GM18499 (cell line): ENCODE measurements at regions not wholly inside any gene's neighbourhood (a gene's known extent, or its start where the extent isn't known, plus 50 kb on each side); places are given as distances from the start of the nearest gene placed in this dataset.

ENCODE experiments used
- ATAC-seq: cut with Tn5 transposase; IDR thresholded peaks from one replicate; pipeline ENCODE4 v1.9.1; 2021; ENCODE audit warnings: moderate number of reproducible peaks; ENCODE audit not compliant: insufficient read depth, unreplicated experiment

DNA sequence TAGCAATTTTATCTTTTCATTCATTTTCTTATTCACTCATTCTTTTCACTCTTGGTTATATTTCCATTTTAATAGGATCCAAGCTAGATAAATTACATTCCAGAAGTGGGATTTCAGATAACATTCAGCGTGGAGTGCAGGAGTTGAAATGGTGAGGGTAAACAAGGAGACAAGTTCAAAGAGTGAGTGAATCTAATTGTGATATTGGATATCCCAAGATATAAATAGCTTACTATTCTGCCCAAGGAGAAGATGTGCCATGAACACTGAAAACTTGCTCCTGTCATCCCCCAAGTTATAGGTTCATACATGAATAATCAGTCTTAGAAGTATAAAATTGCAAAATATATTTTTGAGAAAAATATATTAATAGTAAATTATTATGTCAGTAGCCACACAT, 459.3 kb downstream of the CETN3 start:
- ATAC-seq: no peak

DNA sequence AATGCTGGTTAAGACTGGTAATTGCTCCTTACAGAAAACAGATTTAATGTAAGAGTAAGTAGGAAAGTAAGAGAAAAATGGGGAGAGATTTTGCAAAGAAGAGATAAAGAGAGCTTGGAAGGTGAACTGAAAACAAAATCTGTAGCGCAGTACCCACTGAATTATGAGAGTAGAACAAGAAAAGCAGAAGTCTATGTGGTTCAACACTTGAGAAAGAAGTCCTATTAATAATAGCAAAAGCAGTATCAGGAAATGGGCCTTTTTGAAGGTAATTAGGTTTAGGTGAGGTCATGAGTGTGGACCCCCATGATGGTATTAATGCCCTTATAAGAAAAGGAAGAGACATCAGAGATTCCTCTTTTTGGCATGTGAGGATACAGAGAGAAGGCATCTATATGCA, 460.6 kb downstream of the CETN3 start:
- no peak for ATAC-seq

DNA sequence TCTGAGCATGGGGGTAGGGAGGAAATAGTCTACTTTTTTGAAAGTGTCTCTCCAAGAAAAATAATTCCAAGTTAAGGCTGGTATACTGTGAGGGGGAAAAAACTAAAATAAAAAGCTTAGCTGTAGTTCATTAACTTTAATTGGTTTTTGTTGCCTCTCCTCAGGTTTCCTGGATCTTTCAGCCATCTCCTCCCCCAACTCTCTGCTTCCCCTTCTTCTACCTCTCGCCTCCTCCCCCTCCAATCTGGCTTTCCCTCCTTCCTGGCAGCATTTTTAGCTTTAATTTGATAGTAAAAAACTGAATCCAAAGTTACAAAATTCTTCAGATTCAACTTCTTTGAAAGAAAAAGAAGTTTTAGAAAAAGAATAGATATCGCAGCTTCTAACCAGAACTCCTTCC, 462.6 kb downstream of the CETN3 start:
- no peak for ATAC-seq

DNA sequence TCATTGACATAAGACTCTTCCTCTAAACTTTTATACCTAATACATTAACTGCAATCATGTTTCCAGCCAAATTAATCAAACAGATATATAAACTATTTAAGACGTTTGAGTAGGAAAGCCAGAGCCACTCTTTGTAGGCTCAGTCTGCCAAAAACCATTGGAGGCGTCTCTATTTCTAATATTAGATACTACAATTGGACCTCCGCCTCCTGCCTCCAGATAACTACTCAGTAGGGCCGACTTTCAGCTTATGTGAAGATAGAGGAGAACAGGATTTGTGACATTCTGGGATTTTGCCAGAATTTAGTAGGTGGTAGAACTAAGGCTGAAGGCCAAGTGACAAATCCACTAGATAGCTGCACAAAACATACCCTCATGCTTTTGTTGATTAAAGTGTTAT, 463.0 kb downstream of the CETN3 start:
- ATAC-seq: no peak

DNA sequence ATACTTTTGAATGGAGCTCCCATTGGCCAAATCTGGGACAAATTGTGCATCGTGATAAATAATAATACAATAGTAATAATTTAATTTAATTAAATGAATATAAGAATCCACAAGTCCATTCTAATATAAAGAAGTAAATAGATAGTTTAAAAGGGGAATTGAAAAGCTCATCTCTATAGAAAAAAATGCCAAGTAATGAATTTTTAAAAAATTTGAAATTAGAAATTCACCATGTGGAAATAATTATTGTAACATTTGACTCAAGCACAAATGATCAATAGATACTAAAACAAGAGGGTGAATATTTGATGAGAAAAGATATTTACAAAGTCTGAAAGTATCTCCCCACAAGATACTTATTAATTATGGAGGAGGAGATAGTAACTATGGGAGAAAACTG, 467.4 kb downstream of the CETN3 start:
- ATAC-seq: no peak

DNA sequence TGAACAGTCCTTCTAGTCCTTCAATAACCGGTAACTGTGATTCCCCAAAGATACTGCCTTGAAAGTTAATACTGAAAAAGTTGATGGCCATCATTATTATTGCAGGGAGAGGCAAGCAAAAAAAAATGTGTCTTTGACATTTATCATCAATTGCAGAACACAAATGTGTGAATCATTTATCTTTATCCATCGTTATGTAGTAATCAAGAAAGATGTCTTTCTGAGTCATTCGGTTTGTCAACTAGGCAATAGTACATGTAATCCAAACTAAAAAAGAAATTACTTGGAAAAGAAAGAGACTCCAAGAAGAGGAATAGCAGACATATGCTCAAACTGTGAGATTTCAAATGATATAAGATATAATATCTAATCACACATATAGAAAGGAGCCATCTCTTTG, 473.0 kb downstream of the CETN3 start:
- ATAC-seq: no peak

DNA sequence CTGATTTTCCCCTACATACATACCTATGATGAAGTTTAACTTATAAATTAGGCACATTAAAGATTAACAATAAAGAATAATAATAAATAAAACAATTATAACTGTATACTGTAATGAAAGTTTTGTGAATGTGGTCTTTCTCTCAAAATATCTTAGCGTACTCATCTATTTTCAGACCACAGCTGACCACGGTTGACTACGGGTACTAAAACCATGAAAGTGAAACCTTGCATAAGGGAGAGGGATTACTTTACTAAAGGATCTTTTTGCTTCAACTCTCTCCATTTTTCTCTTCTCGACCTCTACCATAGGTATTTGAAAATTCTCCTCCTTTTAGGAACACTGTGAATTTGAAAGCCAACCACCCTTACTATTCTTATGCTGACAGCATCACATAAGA, 475.5 kb downstream of the CETN3 start:
- ATAC-seq: no peak

DNA sequence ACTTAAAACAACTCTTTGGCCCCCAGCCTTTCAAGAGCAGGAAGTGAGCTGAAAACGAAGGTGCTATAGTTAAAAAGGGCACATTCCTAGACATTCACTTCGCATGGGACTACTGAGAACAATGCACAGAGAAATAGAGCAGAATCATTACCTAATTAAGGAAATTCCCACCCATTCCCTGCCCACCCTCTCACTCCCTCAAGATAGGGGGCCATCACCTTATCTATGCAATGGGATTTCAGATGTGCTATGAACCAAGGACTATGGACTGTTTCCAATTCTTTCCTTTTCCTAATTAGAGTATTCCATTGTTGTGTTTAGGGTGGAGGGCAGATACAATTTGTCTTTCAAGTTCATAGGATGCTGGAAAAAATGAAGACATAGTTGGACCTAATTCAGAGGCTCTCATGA, 476.8 kb downstream of the CETN3 start:
- no peak for ATAC-seq

DNA sequence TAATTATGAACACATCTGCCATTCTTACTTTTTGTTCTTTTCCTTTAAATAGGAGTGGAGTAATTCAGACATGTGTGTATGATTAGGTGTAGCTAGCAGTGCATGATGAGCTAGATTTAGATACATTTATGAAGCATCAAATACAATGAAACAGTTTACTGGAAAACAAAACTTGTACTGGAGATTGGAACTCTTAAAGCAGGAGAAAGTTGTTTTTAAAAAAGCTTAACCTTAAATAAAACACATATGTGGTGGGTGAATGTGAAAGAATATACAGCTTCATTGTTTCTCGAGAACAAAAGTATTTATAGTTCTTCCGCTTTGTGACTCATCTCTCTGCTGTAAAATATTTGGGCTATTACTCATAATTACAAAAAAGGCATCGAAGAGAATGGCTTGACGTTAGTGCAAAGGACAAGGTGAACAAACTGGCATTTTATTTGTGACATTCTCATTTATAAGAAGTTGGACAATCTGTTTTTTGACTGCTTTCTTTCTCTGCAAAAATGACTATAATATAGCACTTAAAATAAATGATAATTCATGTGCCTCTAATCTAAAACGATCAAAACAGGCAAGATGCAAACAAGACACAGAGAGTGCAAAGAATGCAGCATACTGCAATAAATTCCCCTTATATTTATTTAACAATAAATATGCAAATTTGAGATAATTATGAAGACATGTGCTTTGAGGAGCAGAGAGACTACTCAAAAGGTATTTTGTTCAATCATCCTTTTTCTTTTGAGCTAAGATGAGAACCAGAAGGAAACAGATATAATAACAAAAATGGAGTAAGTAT, 478.8 kb downstream of the CETN3 start:
- peak; percentile 86 for ATAC-seq

DNA sequence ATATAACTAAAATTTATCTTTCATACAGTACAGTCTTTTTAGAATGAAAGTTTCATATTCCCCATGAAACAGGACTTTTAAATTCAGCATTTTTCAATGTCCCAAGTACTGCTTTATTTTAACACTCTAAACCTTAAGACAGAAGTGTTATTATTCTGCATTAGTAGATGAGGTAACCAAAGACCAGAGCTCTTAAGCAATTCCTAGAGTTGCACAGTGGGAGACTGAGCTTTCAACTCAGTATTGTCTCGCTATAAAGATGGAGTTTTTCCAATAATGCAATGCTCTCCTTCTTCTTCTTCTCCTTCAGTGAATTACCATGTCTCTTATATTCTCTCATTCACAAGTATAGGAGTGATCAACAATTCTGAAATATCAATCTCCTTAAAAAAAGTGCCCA, 479.7 kb downstream of the CETN3 start:
- ATAC-seq: no peak

DNA sequence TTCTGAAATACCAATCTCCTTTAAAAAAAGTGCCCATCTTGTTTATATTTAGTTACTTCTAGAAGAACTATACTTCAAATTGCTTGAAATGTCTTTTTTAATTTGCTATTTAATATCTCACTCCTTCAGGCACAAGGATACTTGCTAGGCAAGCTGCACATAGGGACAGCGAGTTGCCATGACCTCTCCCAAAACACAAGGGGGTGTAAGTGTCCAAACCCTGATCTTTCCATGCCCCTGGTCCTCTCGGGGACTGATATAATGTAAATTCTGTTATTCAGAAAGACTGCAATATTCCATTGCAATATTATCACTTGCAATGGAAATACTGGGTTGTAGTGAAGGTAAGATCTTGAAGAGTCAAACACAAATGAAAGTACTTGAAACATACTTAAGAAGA, 480.4 kb downstream of the CETN3 start:
- ATAC-seq: no peak

DNA sequence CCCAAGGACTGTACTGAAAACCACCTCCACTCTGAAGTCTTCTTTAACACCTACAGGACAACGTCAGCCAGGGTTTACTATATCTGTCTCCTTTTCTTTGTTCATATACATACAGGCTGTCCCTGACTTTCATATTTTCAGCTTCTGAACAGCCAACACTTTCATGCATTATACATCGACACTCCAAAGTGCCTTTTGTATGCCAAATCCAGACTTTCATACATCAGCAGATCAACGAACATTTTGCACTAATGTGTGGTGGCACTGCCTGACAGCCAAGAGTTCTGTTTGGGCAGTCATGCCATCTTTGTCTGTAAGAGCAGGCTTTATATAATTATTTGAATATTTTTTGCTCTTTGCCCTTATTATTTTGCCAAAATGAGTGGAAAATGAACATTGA, 487.4 kb downstream of the CETN3 start:
- ATAC-seq: no peak

DNA sequence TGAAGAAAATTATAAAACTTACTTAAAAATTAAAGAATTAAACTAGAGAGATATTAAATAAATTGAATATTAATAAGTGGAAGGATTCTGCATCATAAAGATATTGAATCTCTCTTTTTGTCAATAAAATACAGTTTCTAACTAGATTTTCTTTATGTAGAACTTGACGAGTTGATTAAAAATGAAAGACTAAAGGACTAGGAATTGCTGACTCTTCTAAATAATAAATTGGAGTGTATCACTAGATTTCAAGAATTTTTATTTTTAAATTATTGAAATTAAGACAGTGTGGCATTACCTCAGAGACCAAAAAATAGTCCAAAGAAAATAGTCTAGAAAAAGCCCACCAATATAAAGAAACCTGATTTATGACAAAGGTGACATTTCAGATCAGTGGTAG, 492.4 kb downstream of the CETN3 start:
- ATAC-seq: no peak

DNA sequence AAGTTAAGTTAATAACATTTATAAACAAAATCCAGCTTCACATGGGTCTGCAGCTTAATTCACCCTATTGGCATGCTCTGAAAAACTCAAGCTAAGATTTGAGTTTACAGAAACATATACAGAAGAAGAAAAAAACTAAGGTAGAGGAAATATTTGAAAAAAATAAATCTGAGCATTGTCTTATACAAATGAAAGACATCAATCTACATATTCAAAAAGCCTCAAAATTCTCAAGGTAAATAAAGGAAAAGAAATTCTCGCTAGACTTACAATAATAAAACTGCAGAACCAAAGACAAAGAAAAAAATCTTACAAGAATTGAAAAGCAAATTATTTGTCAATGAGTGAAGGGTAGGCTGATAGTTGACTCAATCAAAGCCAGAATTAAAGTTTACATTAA, 493.4 kb downstream of the CETN3 start:
- ATAC-seq: no peak

DNA sequence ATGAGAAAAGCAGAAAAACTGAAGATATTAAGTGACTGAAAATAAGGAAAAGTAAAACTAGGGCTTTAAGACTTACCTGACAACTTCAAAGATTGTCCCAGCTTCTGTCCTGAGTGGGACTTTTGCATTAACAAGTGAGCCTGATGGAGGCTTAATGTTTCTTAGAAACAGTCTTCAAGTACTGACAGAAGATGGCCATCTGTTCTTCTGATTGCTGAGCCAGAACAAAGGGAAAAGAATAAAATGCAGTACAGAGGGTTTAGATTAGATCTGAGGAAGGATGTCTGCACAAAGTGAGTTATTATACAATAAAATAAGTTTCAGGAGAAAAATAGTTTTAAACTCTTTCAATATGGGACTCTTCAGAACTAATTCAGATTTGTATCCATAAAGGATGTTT, 500.7 kb downstream of the CETN3 start:
- no peak for ATAC-seq

DNA sequence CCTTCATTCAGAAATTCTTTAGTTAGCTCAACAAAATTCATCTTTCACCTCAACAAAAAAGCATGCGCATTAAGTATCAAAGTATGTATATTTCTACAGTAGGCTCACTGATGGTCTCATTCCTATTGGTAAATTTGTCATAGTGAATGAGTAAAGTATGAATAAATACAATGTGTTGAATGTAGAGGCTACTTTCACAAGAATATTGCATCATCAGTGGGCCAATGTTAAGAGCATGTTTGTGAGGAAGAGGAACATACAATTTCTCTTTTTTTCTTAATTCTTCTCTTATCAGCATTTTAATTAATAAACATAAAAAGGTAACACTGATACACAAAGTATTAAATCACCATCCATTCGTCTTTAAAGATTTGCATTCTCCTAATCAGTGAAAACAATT, 505.1 kb downstream of the CETN3 start:
- ATAC-seq: no peak

DNA sequence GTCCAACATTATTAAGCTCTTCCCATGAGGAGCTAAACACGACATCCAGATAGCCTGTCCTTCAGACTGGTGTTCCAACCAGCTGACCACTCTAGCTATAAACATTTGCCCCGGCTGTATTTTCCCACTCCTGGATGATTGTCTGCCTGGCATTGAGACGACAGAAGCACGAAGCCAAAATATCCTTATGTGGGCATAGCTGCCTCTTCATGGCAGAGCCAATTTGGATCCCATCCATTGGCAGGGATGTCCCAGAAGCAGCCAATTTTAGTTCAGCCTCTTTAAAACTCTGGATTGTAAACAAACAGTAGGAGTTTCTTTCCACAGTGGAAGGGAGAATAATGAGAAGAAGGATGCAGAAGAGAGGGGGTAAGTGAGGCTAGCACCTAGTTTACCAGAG, 507.6 kb downstream of the CETN3 start:
- no peak for ATAC-seq

DNA sequence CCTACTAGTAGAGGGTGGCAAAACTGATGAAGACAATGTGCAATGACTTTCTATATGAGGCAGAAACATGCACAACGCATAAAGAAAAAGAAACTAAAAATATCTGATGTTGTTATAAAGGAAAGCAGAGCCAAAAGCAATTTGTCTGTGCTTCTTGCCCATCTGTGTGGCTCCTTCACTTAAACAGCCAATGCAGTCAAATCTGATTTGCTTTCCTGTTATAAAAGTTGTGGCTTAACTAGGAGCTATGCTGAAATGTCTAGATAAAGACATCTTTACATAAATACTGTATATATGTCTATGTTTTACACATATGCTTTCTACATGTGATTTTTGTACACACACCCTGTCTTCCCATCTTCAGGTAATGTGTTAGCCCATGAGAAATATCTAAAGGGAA, 508.2 kb downstream of the CETN3 start:
- no peak for ATAC-seq

DNA sequence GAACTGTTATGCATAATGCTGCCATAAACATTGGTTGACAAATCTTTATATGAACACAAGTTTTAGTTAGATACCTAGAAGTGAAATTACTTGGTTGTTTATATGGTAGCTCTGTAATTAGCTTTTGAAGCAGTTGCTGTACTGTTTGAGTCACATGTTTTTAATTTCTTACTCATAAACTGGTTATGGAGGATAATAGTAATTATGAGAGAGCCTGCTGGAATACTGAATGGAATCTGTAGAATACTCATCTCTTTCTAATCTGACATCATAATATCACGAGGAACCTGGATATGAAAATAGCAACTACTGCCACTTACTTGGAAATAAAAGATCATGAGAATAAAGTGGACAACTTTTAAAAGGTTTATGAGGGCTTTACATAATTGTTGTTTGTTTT, 509.2 kb downstream of the CETN3 start:
- no peak for ATAC-seq

DNA sequence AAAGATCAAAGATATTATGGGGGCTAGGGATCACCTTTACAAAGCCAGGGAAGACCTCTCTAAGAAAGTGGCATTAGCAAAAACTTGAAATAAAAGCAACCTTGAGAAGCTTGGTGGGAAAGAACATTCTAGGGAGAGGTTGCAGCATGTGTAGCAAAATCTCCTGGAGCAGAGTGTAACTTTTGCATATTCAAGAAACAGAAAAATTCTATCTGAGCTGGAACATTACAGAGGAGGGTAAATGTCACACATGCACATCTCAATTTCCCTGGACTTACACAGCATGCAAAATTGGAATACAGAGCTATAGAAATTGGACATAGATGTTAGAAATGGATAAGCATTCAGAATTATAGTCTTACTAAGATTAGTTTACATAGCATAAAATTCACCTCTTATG, 510.0 kb downstream of the CETN3 start:
- no peak for ATAC-seq

DNA sequence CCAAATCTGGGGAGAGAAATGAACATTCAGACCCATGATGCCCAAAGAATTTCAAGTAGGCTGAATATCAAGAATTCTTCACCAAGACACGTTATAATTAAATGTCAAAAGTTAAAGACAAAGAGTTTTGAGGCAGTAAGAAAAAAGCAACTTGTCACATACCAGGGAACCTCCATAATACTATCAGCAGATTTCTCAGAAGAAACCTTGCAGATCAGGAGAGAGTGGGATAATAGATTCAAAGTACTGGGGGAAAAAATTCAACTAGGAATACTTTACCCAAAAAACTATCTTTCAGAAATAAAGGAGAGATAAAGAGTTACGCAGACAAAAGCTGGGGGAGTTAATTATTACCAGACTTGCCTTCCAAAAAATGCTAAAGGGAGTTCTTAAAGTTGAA, 516.0 kb downstream of the CETN3 start:
- no peak for ATAC-seq

DNA sequence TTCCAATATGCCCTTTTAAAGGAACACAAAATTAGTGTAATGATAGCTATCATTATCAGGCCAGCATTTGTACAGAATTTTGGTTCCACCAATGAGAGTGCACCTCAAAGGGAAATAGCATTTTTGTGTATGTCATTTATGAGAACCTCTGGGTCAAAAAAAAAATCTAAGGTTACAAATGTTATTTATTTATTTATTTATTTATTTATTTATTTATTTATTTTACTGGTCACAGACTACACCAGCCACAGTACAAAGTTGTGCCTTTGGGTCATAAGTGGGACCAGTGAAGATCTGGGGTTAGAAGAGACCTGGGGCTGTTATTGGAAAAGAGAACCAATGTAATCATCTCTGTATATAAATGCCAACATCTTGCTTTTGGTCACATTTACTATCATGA, 523.9 kb downstream of the CETN3 start:
- no peak for ATAC-seq

DNA sequence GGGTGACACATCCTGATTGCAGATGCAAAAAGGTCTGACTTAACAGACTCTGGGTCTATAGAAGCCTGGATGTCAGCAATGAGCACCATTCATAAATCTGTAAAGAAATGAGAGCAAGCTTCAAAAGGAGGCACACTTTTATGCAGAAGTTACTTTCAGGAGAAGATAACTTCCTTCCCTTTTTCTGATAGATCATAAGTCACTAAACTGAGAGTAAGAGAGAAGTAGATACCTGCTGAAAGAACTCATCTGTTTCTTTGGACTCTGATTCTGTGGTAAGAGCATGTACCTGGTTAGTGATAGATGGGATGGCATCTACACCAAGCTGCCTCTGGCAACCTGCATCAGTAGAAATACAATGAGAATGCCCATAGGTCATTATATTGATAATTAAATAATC, 525.6 kb downstream of the CETN3 start:
- no peak for ATAC-seq
